ENCODE measurements at regions not wholly inside any gene's neighbourhood (a gene's known extent, or its start where the extent isn't known, plus 50 kb on each side); places are given as distances from the start of the nearest gene placed in this dataset.

GRCh38 chr5:85168474-85168873, 783.8 kb upstream of the EDIL3 start:
- Histone ChIP-seq H3K4me1 (ENCODE audit: insufficient read depth, low read length, poor library complexity, severe bottlenecking) (no peaks in the 10 kb centered on the region), H2AFZ (ENCODE audit: low read length) (no peak overlapping the region), H4K20me1 (ENCODE audit: insufficient read depth, low read length, poor library complexity, severe bottlenecking) (no peaks in the 10 kb centered on the region), H3K27me3 (ENCODE audit: insufficient read depth, low read length, poor library complexity, severe bottlenecking) (no peaks in the 10 kb centered on the region), H3K4me3 (ENCODE audit: low read length, poor library complexity, severe bottlenecking) (no peak overlapping the region), H3K79me2 (ENCODE audit: insufficient read depth, low read length) (no peaks in the 10 kb centered on the region), H3K4me2 (ENCODE audit: low read depth, low read length, poor library complexity, severe bottlenecking) (no peak overlapping the region), H3K9me3 (ENCODE audit: insufficient read depth, low read depth, low read length) (no peaks in the 10 kb centered on the region), H3F3A (ENCODE audit: low read depth) (no peaks in the 10 kb centered on the region), H3K9ac (ENCODE audit: low read depth, low read length, poor library complexity, severe bottlenecking) (no peak overlapping the region), H3K36me3 (ENCODE audit: insufficient read depth, low read length) (no peaks in the 10 kb centered on the region), H3K9me2 (replicated peaks; ENCODE audit: low read depth, low read length) (no peaks in the 10 kb centered on the region)
- TF ChIP-seq EZH2phosphoT487 (IDR thresholded peaks at IDR 0.05; ENCODE audit: borderline replicate concordance) = no peak
- TF ChIP-seq, protein P1, sequence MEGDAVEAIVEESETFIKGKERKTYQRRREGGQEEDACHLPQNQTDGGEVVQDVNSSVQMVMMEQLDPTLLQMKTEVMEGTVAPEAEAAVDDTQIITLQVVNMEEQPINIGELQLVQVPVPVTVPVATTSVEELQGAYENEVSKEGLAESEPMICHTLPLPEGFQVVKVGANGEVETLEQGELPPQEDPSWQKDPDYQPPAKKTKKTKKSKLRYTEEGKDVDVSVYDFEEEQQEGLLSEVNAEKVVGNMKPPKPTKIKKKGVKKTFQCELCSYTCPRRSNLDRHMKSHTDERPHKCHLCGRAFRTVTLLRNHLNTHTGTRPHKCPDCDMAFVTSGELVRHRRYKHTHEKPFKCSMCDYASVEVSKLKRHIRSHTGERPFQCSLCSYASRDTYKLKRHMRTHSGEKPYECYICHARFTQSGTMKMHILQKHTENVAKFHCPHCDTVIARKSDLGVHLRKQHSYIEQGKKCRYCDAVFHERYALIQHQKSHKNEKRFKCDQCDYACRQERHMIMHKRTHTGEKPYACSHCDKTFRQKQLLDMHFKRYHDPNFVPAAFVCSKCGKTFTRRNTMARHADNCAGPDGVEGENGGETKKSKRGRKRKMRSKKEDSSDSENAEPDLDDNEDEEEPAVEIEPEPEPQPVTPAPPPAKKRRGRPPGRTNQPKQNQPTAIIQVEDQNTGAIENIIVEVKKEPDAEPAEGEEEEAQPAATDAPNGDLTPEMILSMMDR (conservative IDR thresholded peaks at IDR 0.05; ENCODE audit: low read length) = no peak

DNA sequence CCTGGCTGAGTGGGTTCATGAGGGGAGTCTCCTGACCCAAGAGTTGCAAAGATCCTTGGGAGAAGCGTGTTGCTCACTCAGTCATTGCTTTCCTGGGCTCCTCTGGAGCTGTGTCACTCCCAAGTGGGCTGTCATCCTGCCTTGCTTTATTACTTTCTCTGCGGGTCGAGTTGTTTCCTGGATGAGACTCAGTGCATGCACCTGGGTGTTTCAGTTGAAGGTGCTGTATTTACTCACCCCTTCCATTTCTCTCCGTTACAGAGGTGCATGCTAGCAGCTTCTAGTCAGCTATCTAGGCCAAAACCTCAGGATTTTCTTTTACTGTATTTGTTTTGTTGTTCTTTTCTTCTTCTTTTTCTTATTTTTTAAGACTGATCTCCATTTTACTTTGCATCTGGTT, 785.5 kb upstream of the EDIL3 start:
- no peaks in the 10 kb centered on the region for H3K9me3 ChIP-seq (ENCODE audit: insufficient read depth, low read depth, low read length)
- H3K36me3 ChIP-seq (ENCODE audit: insufficient read depth, low read length) = no peaks in the 10 kb centered on the region
- no peaks in the 10 kb centered on the region for H4K20me1 ChIP-seq (ENCODE audit: insufficient read depth, low read length, poor library complexity, severe bottlenecking)
- H3K4me2 ChIP-seq (ENCODE audit: low read depth, low read length, poor library complexity, severe bottlenecking) = no peak overlapping the region
- H2AFZ ChIP-seq (ENCODE audit: low read length) = no peak overlapping the region
- no peaks in the 10 kb centered on the region for H3F3A ChIP-seq (ENCODE audit: low read depth)
- H3K4me1 ChIP-seq (ENCODE audit: insufficient read depth, low read length, poor library complexity, severe bottlenecking) = no peaks in the 10 kb centered on the region
- no peaks in the 10 kb centered on the region for H3K9me2 ChIP-seq (replicated peaks; ENCODE audit: low read depth, low read length)
- no peak overlapping the region for H3K9ac ChIP-seq (ENCODE audit: low read depth, low read length, poor library complexity, severe bottlenecking)
- no peaks in the 10 kb centered on the region for H3K27me3 ChIP-seq (ENCODE audit: insufficient read depth, low read length, poor library complexity, severe bottlenecking)
- no peaks in the 10 kb centered on the region for H3K79me2 ChIP-seq (ENCODE audit: insufficient read depth, low read length)
- no peak overlapping the region for H3K4me3 ChIP-seq (ENCODE audit: low read length, poor library complexity, severe bottlenecking)
- TF ChIP-seq, protein P1 (conservative IDR thresholded peaks at IDR 0.05; ENCODE audit: low read length) = no peak
- TF ChIP-seq EZH2phosphoT487 (IDR thresholded peaks at IDR 0.05; ENCODE audit: borderline replicate concordance) = no peak

GRCh38 chr5:85173469-85173868, 788.8 kb upstream of the EDIL3 start:
- H3F3A ChIP-seq (ENCODE audit: low read depth) = no peaks in the 10 kb centered on the region
- no peak overlapping the region for H2AFZ ChIP-seq (ENCODE audit: low read length)
- H3K27me3 ChIP-seq (ENCODE audit: insufficient read depth, low read length, poor library complexity, severe bottlenecking) = no peaks in the 10 kb centered on the region
- no peak for TF ChIP-seq EZH2phosphoT487 (IDR thresholded peaks at IDR 0.05; ENCODE audit: borderline replicate concordance)
- TF ChIP-seq, protein P1 (conservative IDR thresholded peaks at IDR 0.05; ENCODE audit: low read length) = no peak
- H3K9me3 ChIP-seq (ENCODE audit: insufficient read depth, low read depth, low read length) = no peaks in the 10 kb centered on the region
- H4K20me1 ChIP-seq (ENCODE audit: insufficient read depth, low read length, poor library complexity, severe bottlenecking) = no peaks in the 10 kb centered on the region
- H3K9ac ChIP-seq (ENCODE audit: low read depth, low read length, poor library complexity, severe bottlenecking) = no peak overlapping the region
- no peak overlapping the region for H3K4me2 ChIP-seq (ENCODE audit: low read depth, low read length, poor library complexity, severe bottlenecking)
- no peaks in the 10 kb centered on the region for H3K4me1 ChIP-seq (ENCODE audit: insufficient read depth, low read length, poor library complexity, severe bottlenecking)
- no peaks in the 10 kb centered on the region for H3K36me3 ChIP-seq (ENCODE audit: insufficient read depth, low read length)
- no peaks in the 10 kb centered on the region for H3K9me2 ChIP-seq (replicated peaks; ENCODE audit: low read depth, low read length)
- no peak overlapping the region for H3K4me3 ChIP-seq (ENCODE audit: low read length, poor library complexity, severe bottlenecking)
- no peaks in the 10 kb centered on the region for H3K79me2 ChIP-seq (ENCODE audit: insufficient read depth, low read length)

All from Loucy (cell line).